GM13976 (cell line): ENCODE measurements at regions not wholly inside any gene's neighbourhood (a gene's known extent, or its start where the extent isn't known, plus 50 kb on each side); places are given as distances from the start of the nearest gene placed in this dataset.

Source experiments
- DNase-seq: peaks from one replicate; pipeline ENCODE4 v3.0.0; 2012; ENCODE audit warnings: low spot score
- CTCF ChIP-seq: IDR thresholded peaks from 2 replicates; pipeline ENCODE4 v1.5.1; 2012; ENCODE audit warnings: borderline replicate concordance, mild to moderate bottlenecking; ENCODE audit not compliant: insufficient read depth; ENCODE audit errors: extremely low read depth, missing control alignments, control extremely low read depth
- in situ Hi-C: fragments of 300-500 bp; cut with MboI; formaldehyde crosslinking; loops from one replicate; pipeline ENCODE4 v1.12.0; 2022; ENCODE audit warnings: low sequenced_read_pairs, mixed read lengths, inconsistent platforms; ENCODE audit not compliant: unreplicated experiment

GRCh38 chr2:217703102-217703501 is 299.7 kb downstream of the TNS1 start:
- in situ Hi-C loops, result loop anchor here (25.0 kb wide), 1 partner anchor 541 kb away; no protein-coding TSS in a partner anchor

GRCh38 chr2:217701622-217702021 is 301.2 kb downstream of the TNS1 start:
- no peak for TF ChIP-seq CTCF
- in situ Hi-C loops, result loop anchor here (25.0 kb wide), 1 partner anchor 539 kb away; no protein-coding TSS in a partner anchor
- no peak for DNase-seq

More at GRCh38 chr2:217703102-217703501, 299.7 kb downstream of the TNS1 start:
- DNase-seq, result no peak
- TF ChIP-seq CTCF, result no peak

GRCh38 chr2:217698691-217699090 is 304.1 kb downstream of the TNS1 start:
- no peak for TF ChIP-seq CTCF
- in situ Hi-C loops, result no loop called here
- no peak for DNase-seq

- TF ChIP-seq CTCF, result no peak
- in situ Hi-C loops, result no loop called here
- no peak for DNase-seq
These were observed 307.7 kb downstream of the TNS1 start for GRCh38 chr2:217695033-217695520.

GRCh38 chr2:217694291-217694690 is 308.5 kb downstream of the TNS1 start:
- DNase-seq, result no peak
- in situ Hi-C loops, result no loop called here
- TF ChIP-seq CTCF, result no peak

GRCh38 chr2:217693363-217693762 is 309.4 kb downstream of the TNS1 start:
- DNase-seq, result no peak
- TF ChIP-seq CTCF, result no peak
- in situ Hi-C loops, result no loop called here
